ENCODE measurements at regions not wholly inside any gene's neighbourhood (a gene's known extent, or its start where the extent isn't known, plus 50 kb on each side); places are given as distances from the start of the nearest gene placed in this dataset.
A peak's percentile ranks its signal among the peaks of the same experiment; 100 is the strongest.

DNA sequence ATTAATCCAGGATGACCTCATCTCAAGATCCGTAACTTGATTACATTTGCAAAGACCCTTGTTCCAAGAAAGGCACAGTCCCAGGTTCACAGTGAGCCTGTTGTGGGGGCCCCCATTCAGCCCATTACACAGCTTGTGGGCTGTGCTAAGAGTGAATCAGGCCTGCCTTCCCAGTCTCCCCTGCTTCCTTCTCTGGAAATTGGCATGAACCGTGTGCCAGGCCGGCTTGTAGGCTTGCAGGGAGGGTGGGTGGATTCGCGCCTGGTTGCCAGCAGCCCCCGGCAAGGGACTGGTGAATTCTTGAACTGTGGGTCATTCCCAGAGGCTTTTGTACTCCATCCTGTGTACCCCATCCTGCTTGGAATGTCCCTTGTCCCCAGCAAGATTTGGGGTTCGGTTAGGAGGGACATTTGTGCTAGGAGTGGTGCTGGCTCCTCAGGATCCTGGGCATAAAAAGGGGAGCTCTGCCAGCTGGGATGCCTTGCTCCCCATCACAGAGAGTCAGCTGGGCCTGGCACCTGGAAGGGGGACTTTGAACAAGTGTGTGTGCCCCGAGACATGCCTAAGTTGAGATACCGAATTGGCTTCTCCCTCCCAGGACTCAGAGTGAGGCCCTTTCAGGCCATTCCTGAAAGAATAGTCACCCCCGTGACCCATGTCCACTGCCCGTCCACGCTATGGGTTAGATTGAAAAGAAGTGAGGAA lies 818.2 kb downstream of the BRD1 start:
- no peaks in the 10 kb centered on the region for H3K4me1 ChIP-seq
- no peaks in the 10 kb centered on the region for H3K36me3 ChIP-seq
- TF ChIP-seq, protein P1, sequence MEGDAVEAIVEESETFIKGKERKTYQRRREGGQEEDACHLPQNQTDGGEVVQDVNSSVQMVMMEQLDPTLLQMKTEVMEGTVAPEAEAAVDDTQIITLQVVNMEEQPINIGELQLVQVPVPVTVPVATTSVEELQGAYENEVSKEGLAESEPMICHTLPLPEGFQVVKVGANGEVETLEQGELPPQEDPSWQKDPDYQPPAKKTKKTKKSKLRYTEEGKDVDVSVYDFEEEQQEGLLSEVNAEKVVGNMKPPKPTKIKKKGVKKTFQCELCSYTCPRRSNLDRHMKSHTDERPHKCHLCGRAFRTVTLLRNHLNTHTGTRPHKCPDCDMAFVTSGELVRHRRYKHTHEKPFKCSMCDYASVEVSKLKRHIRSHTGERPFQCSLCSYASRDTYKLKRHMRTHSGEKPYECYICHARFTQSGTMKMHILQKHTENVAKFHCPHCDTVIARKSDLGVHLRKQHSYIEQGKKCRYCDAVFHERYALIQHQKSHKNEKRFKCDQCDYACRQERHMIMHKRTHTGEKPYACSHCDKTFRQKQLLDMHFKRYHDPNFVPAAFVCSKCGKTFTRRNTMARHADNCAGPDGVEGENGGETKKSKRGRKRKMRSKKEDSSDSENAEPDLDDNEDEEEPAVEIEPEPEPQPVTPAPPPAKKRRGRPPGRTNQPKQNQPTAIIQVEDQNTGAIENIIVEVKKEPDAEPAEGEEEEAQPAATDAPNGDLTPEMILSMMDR (IDR thresholded peaks at IDR 0.05), result no peak
- TF ChIP-seq POLR2A (IDR thresholded peaks at IDR 0.05) (no peak), EP300 (IDR thresholded peaks at IDR 0.05) (no peak), POLR2AphosphoS5 (IDR thresholded peaks at IDR 0.05) (no peak)
- WGBS, 5 donors, result 85 to 90% (median 87%) methylated on average over 11 to 12 of the region's 12 CpGs
- H3K4me3 ChIP-seq, result no peak overlapping the region
- DNase-seq, result peak in 1 of 2 donors; percentile 16
- H3K27me3 ChIP-seq, result peaks cover 0 to 43% (median 0%) of the 10 kb centered on the region in 3 donors
- peaks cover 0 to 5% (median 0%) of the 10 kb centered on the region in 4 donors for H3K9me3 ChIP-seq
- intact Hi-C loops (cut with DNase I; ENCODE audit: low total_unique reads), result no loop called here
- H3K27ac ChIP-seq, result no peak overlapping the region

DNA sequence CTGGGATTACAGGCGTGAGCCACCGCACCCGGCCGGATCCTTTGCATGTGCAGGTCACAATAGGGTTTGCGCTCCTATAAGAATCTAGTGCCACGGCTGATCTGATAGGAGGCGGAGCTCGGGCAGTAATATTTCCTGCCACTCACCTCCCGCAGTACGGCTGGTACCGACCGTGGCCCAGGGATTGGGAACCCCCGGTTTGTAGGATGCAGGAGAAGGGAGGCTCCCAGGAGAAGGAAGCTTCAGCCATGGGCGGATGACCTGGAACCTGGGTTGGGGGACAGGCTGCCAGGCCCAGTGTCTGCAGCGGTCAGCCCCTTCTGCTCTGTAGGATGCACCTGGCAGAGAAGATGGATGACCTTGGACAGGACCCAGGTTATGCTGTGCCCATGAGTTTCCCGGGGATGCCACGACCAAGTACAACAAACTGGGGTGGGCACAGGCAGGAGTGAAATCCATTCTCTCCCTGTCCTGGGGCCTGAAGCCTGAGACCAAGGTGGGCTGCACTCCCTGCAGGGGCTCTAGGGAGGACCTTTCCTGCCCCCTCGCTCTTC lies 818.9 kb downstream of the BRD1 start:
- Histone ChIP-seq H3K27ac (no peak overlapping the region), H3K36me3 (no peaks in the 10 kb centered on the region), H3K27me3 (peaks cover 0 to 40% (median 0%) of the 10 kb centered on the region in 3 donors), H3K9me3 (peaks cover 0 to 11% (median 0%) of the 10 kb centered on the region in 4 donors), H3K4me1 (no peaks in the 10 kb centered on the region), H3K4me3 (no peak overlapping the region)
- intact Hi-C loops (cut with DNase I; ENCODE audit: low total_unique reads), result no loop called here
- TF ChIP-seq, protein P1 (IDR thresholded peaks at IDR 0.05), result no peak
- DNase-seq, result peak in 1 of 2 donors; percentile 14
- WGBS, 5 donors, result 87 to 92% (median 89%) methylated on average over 12 to 18 of the region's 18 CpGs

DNA sequence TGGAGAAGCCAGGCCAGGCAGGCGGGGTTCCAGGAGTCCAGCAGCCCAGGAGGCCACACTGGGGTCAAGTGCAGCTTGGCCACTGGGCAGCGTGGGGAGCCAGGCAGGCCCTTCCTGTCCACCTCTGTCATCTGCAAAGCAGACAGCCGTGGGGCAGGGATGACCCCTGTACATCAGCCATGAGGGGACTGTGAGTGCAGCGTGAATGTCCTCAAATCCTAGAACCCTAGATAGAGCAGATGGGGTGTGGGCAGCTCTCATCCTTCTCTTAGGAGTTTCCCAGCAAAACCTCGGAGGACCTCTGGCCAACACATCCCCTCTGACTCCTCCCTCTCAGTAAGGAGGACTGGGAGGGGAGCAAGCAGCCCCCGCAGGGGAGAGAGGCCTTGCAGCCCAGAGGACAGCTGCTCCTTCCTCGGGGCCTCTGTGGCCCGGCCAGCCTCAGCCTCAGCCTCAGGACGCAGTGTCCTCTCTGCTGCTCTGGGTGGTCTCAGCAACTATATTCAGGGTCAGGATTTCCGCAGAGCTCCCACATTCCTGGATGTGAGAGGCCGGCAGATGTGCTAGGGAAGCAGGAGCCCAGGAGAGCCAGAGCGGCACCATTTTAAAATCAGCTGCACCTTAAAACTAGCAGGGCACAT lies 820.5 kb downstream of the BRD1 start:
- Histone ChIP-seq H3K9me3 (peaks cover 0 to 19% (median 6%) of the 10 kb centered on the region in 4 donors), H3K27me3 (peaks cover 0 to 36% (median 0%) of the 10 kb centered on the region in 3 donors), H3K4me3 (no peak overlapping the region), H3K4me1 (no peaks in the 10 kb centered on the region), H3K36me3 (no peaks in the 10 kb centered on the region), H3K27ac (no peak overlapping the region)
- TF ChIP-seq, protein P1 (IDR thresholded peaks at IDR 0.05), result no peak
- no peak for TF ChIP-seq POLR2A (IDR thresholded peaks at IDR 0.05)
- no peak for TF ChIP-seq EP300 (IDR thresholded peaks at IDR 0.05)
- no peak for TF ChIP-seq POLR2AphosphoS5 (IDR thresholded peaks at IDR 0.05)
- peak in 1 of 2 donors; percentile 17 for DNase-seq
- intact Hi-C loops (cut with DNase I; ENCODE audit: low total_unique reads), result no loop called here
- WGBS, 5 donors, result 50 to 67% (median 61%) methylated on average over 11 to 12 of the region's 12 CpGs

DNA sequence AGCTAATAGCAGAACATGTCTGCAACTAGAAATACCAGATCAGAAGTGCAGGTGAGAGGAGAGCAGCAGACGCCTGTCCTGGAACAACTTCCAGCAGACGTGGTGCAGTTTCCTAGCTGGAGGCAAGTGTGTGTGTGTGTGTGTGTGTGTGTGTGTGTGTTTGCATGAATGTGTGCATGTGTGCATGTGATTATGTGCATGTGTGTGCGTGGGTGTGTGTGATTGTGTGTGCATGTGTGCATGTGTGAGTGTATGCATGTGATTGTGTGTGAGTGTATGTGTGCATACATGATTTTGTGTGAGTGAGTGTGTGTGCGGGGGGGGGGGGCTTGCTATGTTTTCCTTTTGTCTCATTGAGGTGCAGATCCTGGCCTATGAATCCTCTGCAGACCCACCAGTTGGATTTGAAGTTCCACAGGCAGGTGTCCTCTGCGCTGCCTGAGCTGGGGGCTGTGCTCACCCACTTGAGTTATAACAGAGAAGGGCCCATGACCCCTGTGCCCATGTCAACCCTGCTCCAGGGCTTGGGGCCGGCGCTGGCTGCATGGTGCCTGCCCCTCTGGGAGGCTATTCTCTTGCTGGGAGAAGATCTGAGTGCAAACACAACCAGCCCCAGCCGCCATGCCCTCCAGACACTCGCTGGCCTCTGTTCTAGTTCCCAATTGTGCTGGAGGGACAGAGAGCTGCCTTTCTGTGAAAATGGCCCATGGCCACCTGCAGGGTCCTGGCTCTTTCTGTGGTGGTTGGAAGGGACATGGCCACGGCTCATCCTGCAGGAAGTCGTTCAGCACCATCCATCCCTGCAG lies 821.3 kb downstream of the BRD1 start:
- Histone ChIP-seq H3K27me3 (peaks cover 0 to 34% (median 0%) of the 10 kb centered on the region in 3 donors), H3K27ac (no peak overlapping the region), H3K36me3 (no peaks in the 10 kb centered on the region), H3K4me1 (no peaks in the 10 kb centered on the region), H3K4me3 (no peak overlapping the region), H3K9me3 (peaks cover 0 to 25% (median 13%) of the 10 kb centered on the region in 4 donors)
- TF ChIP-seq EP300 (IDR thresholded peaks at IDR 0.05) (no peak), POLR2AphosphoS5 (IDR thresholded peaks at IDR 0.05) (no peak), POLR2A (IDR thresholded peaks at IDR 0.05) (no peak)
- TF ChIP-seq, protein P1 (IDR thresholded peaks at IDR 0.05), result no peak
- intact Hi-C loops (cut with DNase I; ENCODE audit: low total_unique reads), result no loop called here
- peak in 1 of 2 donors; percentile 23 for DNase-seq
- WGBS, 5 donors, result 75 to 85% (median 79%) methylated on average over 8 to 11 of the region's 11 CpGs
